ENCODE measurements at regions not wholly inside any gene's neighbourhood (a gene's known extent, or its start where the extent isn't known, plus 50 kb on each side); places are given as distances from the start of the nearest gene placed in this dataset.

DNA sequence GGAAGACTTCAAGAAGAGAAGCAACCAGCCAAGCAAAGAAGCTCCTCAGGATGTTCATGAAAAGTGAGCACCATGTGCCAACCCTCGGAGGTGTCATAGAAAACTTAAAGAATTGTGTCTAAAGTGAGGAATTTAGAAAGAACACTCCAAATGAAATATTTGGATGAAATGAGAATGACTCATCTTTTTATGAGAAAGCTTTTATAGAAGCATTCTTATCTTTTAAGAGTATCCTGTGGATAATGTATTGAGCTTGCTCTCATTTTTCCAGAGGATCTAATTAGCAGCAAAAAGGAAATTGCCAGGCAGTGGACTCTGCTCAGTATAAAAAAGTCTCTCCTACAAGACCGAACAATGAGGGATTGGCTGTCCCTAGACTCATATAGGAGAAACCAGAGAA, 454.9 kb downstream of the LRIG3 start:
- H3K4me1 ChIP-seq (ENCODE audit: control insufficient read depth, insufficient read depth, low read length): no peaks in the 10 kb centered on the region
- no peak overlapping the region for H3K27ac ChIP-seq (ENCODE audit: low read length)
- no peaks in the 10 kb centered on the region for H3K27me3 ChIP-seq (ENCODE audit: control insufficient read depth, insufficient read depth, low read length)
- peaks cover 8 to 9% of the 10 kb centered on the region in 2 donors for H3K9me3 Mint-ChIP-seq
- TF ChIP-seq CTCF (IDR thresholded peaks at IDR 0.05): no peak
- H3K36me3 Mint-ChIP-seq: no peaks in the 10 kb centered on the region
- no peaks in the 10 kb centered on the region for H3K27me3 Mint-ChIP-seq (ENCODE audit: low read depth in 2 of 2)
- no peak overlapping the region for H3K4me3 ChIP-seq (ENCODE audit: low read length)
- intact Hi-C loops (cut with micrococcal nuclease): no loop called here
- 90% methylated on average over 2 of the region's 2 CpGs for WGBS (ENCODE audit: insufficient coverage)
- H3K9me3 ChIP-seq (ENCODE audit: control insufficient read depth, insufficient read depth, low read length): no peaks in the 10 kb centered on the region
- H3K4me3 Mint-ChIP-seq: no peak overlapping the region
- H3K27ac Mint-ChIP-seq: no peak overlapping the region
- H3K4me1 Mint-ChIP-seq: no peaks in the 10 kb centered on the region
- no peaks in the 10 kb centered on the region for H3K36me3 ChIP-seq (ENCODE audit: control insufficient read depth, insufficient read depth, low read length)
- no peak for ATAC-seq
- no peak for DNase-seq

DNA sequence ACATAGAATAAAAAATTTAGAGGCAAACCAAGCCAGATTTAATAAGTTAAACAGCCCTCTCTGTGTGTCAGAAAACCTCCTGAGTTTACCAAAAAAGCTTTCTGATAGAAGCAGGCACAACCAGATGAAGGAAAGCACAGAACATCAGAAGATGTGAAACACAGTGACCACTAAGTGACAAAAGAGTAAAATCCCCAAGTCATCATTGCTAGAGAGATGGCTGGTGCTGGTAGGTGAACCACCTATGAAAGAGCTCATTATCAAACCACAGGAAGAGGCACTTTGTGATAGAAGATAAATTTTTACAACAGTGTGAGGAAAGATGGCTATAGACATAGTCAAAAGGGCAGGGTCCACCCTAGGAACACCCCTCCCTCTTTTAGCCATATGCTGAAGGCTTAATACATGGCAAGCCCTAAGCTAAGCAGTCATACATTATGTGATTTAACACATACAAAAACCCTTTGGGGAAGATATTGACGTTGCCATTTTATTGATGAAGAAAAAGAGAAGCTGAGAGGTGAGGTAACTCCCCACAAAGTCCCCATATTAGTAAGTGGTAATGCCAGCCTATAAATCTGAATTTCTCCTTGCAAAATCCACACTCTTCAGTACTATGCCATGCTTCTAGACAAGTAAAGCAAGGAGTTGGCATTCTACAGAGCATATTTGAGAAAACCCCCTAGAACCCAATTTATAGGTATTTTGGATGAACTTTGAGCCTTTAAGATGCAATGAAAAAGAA, 449.9 kb downstream of the LRIG3 start:
- WGBS (ENCODE audit: insufficient coverage): no CpG with 5 or more reads among the region's 1 CpG
- no peak overlapping the region for H3K4me3 ChIP-seq (ENCODE audit: low read length)

GRCh38 chr12:58479401-58479800, 440.9 kb downstream of the LRIG3 start:
- no peaks in the 10 kb centered on the region for H3K27me3 ChIP-seq (ENCODE audit: control insufficient read depth, insufficient read depth, low read length)
- TF ChIP-seq CTCF (IDR thresholded peaks at IDR 0.05): no peak
- no peak overlapping the region for H3K27ac Mint-ChIP-seq
- no peak overlapping the region for H3K27ac ChIP-seq (ENCODE audit: low read length)
- no peak for ATAC-seq
- H3K36me3 ChIP-seq (ENCODE audit: control insufficient read depth, insufficient read depth, low read length): no peaks in the 10 kb centered on the region
- DNase-seq: no peak
- no peaks in the 10 kb centered on the region for H3K4me1 Mint-ChIP-seq
- no peaks in the 10 kb centered on the region for H3K4me1 ChIP-seq (ENCODE audit: control insufficient read depth, insufficient read depth, low read length)
- no peak overlapping the region for H3K4me3 ChIP-seq (ENCODE audit: low read length)
- H3K27me3 Mint-ChIP-seq (ENCODE audit: low read depth in 2 of 2): no peaks in the 10 kb centered on the region
- intact Hi-C loops (cut with micrococcal nuclease): no loop called here
- no peak overlapping the region for H3K4me3 Mint-ChIP-seq
- no peaks in the 10 kb centered on the region for H3K36me3 Mint-ChIP-seq
- H3K9me3 Mint-ChIP-seq: peaks cover 8 to 9% of the 10 kb centered on the region in 2 donors
- H3K9me3 ChIP-seq (ENCODE audit: control insufficient read depth, insufficient read depth, low read length): no peaks in the 10 kb centered on the region

More for the DNA sequence above, 449.9 kb downstream of the LRIG3 start:
- DNase-seq (no peak), ATAC-seq (no peak)
- Mint-ChIP-seq H3K9me3 (peaks cover 10 to 11% of the 10 kb centered on the region in 2 donors), H3K27me3 (ENCODE audit: low read depth in 2 of 2) (no peaks in the 10 kb centered on the region), H3K4me3 (no peak overlapping the region), H3K27ac (no peak overlapping the region), H3K4me1 (no peaks in the 10 kb centered on the region), H3K36me3 (no peaks in the 10 kb centered on the region)
- Histone ChIP-seq H3K27ac (ENCODE audit: low read length) (no peak overlapping the region), H3K9me3 (ENCODE audit: control insufficient read depth, insufficient read depth, low read length) (no peaks in the 10 kb centered on the region), H3K4me1 (ENCODE audit: control insufficient read depth, insufficient read depth, low read length) (no peaks in the 10 kb centered on the region), H3K27me3 (ENCODE audit: control insufficient read depth, insufficient read depth, low read length) (no peaks in the 10 kb centered on the region), H3K36me3 (ENCODE audit: control insufficient read depth, insufficient read depth, low read length) (no peaks in the 10 kb centered on the region)
- intact Hi-C loops (cut with micrococcal nuclease): no loop called here
- no peak for TF ChIP-seq CTCF (IDR thresholded peaks at IDR 0.05)

GRCh38 chr12:58481811-58482210, 438.5 kb downstream of the LRIG3 start:
- Histone ChIP-seq H3K4me1 (ENCODE audit: control insufficient read depth, insufficient read depth, low read length) (no peaks in the 10 kb centered on the region), H3K27me3 (ENCODE audit: control insufficient read depth, insufficient read depth, low read length) (no peaks in the 10 kb centered on the region), H3K9me3 (ENCODE audit: control insufficient read depth, insufficient read depth, low read length) (no peaks in the 10 kb centered on the region), H3K4me3 (ENCODE audit: low read length) (no peak overlapping the region), H3K27ac (ENCODE audit: low read length) (no peak overlapping the region), H3K36me3 (ENCODE audit: control insufficient read depth, insufficient read depth, low read length) (no peaks in the 10 kb centered on the region)
- Mint-ChIP-seq H3K27ac (no peak overlapping the region), H3K4me3 (no peak overlapping the region), H3K4me1 (no peaks in the 10 kb centered on the region), H3K9me3 (peaks cover 4 to 6% of the 10 kb centered on the region in 2 donors), H3K27me3 (ENCODE audit: low read depth in 2 of 2) (no peaks in the 10 kb centered on the region), H3K36me3 (no peaks in the 10 kb centered on the region)
- no peak for TF ChIP-seq CTCF (IDR thresholded peaks at IDR 0.05)
- no peak for ATAC-seq
- no peak for DNase-seq
- WGBS (ENCODE audit: insufficient coverage): 45% methylated on average over 3 of the region's 3 CpGs
- intact Hi-C loops (cut with micrococcal nuclease): no loop called here

Measured in natural killer cell (primary cell).